PC-9 (cell line): ENCODE measurements at regions not wholly inside any gene's neighbourhood (a gene's known extent, or its start where the extent isn't known, plus 50 kb on each side); places are given as distances from the start of the nearest gene placed in this dataset.
A peak's percentile ranks its signal among the peaks of the same experiment; 100 is the strongest.

Experiments
- BruUV-seq: library from RNA; stranded (reverse); fragments of 400-500 nt; replicated peaks from 2 replicates; lab custom pipeline; 2021; lab: Mats Ljungman, UMichigan
- CTCF ChIA-PET: fragments of 300-600 bp; sonication (Branson Sonifier 250); formaldehyde crosslinking; loops from one replicate; lab custom pipeline; 2022; ENCODE audit warnings: antibody characterized with exemption; lab: Charles Lee
- POLR2A ChIA-PET: fragments of 300-600 bp; sonication (Branson Sonifier 250); formaldehyde crosslinking; loops from one replicate; lab custom pipeline; 2022; ENCODE audit warnings: antibody characterized with exemption; ENCODE audit not compliant: unreplicated experiment; lab: Charles Lee
- DNase-seq, 2 experiments: peaks; one replicate each; pipeline versions ENCODE4 v3.0.0 to v3.0.0-alpha.2; 2015 to 2022; ENCODE audit warnings: mixed read lengths in 1 of 2
- H2AFZ ChIP-seq: fragments of 200-600 bp; sonication (generic); 2 replicates; pipeline ENCODE4 v1.8.1; 2017; ENCODE audit warnings: antibody characterized with exemption
- H3F3A ChIP-seq: fragments of 200-600 bp; sonication (generic); 2 replicates; pipeline ENCODE4 v1.8.1; 2017; ENCODE audit warnings: antibody characterized with exemption, mild to moderate bottlenecking, low read depth; ENCODE audit not compliant: insufficient read depth
- H3K27ac ChIP-seq: fragments of 200-600 bp; sonication (generic); 2 replicates; pipeline ENCODE4 v1.6.1; 2016; ENCODE audit warnings: mixed run types
- H3K27me3 ChIP-seq: fragments of 200-600 bp; sonication (generic); 2 replicates; pipeline ENCODE4 v1.6.1; 2016; ENCODE audit warnings: low read depth, mixed run types; ENCODE audit not compliant: insufficient read depth
- H3K36me3 ChIP-seq: fragments of 200-600 bp; sonication (generic); 2 replicates; pipeline ENCODE4 v1.6.1; 2016; ENCODE audit warnings: low read depth, mixed run types
- H3K4me1 ChIP-seq: fragments of 200-600 bp; sonication (generic); replicated peaks from 2 replicates; pipeline ENCODE4 v1.6.1; 2016; ENCODE audit warnings: mixed run types; ENCODE audit not compliant: insufficient read depth
- H3K4me2 ChIP-seq: fragments of 200-600 bp; sonication (generic); 2 replicates; pipeline ENCODE4 v1.6.1; 2017; ENCODE audit warnings: mixed run types
- H3K4me3 ChIP-seq: fragments of 200-600 bp; sonication (generic); 2 replicates; pipeline ENCODE4 v1.6.1; 2016; ENCODE audit warnings: mixed run types
- H3K79me2 ChIP-seq: fragments of 200-600 bp; sonication (generic); 2 replicates; pipeline ENCODE4 v1.6.1; 2017; ENCODE audit warnings: low read depth, mixed run types
- H3K9me2 ChIP-seq: fragments of 200-600 bp; sonication (generic); 2 replicates; pipeline ENCODE4 v1.8.1; 2017; ENCODE audit warnings: mild to moderate bottlenecking; ENCODE audit not compliant: insufficient read depth
- H3K9me3 ChIP-seq: fragments of 200-600 bp; sonication (generic); 2 replicates; pipeline ENCODE4 v1.8.1; 2016; ENCODE audit warnings: low read depth; ENCODE audit not compliant: insufficient read depth
- H4K20me1 ChIP-seq: fragments of 200-600 bp; sonication (generic); 2 replicates; pipeline ENCODE4 v1.8.1; 2017; ENCODE audit not compliant: insufficient read depth
- EZH2 ChIP-seq: fragments of 200-600 bp; sonication (generic); IDR thresholded peaks from 2 replicates; pipeline ENCODE4 v1.8.0; 2017; ENCODE audit warnings: antibody characterized with exemption, low read depth
- intact Hi-C: fragments of 100-400 bp; cut with micrococcal nuclease; formaldehyde crosslinking; loops from one replicate; pipeline ENCODE4 v1.10.0; 2022; ENCODE audit not compliant: unreplicated experiment
- TF ChIP-seq, protein P1 (sequence below): fragments of 200-600 bp; sonication (generic); conservative IDR thresholded peaks from 2 replicates; pipeline ENCODE4 v1.6.1; 2017; ENCODE audit warnings: mixed run types, antibody characterized with exemption, mild to moderate bottlenecking, moderate library complexity

DNA sequence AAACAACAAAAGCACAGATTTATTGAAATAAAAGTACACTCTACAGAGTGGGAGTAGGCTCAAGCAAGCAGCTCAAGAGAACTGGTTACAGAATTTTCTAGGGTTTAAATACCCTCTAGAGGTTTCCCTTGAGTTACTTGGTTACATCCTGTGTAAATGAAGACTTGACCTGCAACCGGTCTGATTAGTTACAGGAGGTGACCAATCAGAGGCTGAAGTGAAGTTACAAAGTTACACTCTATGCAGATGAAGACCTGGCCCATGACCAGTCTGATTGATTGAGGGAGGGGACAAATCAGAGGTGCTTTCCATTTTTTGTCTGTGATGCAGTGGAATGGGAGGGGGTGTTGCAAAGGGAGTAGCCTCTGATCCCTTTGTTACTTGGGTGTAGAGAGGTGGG lies 723.4 kb downstream of the ZPLD1 start:
- H3K4me3 ChIP-seq = no peak overlapping the region
- POLR2A ChIA-PET = no interaction called here
- no peaks in the 10 kb centered on the region for H3K9me2 ChIP-seq
- no peaks in the 10 kb centered on the region for H3K79me2 ChIP-seq
- DNase-seq = peak in 1 of 2 experiments; percentile 1
- H4K20me1 ChIP-seq = no peaks in the 10 kb centered on the region
- CTCF ChIA-PET = no interaction called here
- H3K27ac ChIP-seq = no peak overlapping the region
- TF ChIP-seq EZH2 = no peak
- TF ChIP-seq, protein P1, sequence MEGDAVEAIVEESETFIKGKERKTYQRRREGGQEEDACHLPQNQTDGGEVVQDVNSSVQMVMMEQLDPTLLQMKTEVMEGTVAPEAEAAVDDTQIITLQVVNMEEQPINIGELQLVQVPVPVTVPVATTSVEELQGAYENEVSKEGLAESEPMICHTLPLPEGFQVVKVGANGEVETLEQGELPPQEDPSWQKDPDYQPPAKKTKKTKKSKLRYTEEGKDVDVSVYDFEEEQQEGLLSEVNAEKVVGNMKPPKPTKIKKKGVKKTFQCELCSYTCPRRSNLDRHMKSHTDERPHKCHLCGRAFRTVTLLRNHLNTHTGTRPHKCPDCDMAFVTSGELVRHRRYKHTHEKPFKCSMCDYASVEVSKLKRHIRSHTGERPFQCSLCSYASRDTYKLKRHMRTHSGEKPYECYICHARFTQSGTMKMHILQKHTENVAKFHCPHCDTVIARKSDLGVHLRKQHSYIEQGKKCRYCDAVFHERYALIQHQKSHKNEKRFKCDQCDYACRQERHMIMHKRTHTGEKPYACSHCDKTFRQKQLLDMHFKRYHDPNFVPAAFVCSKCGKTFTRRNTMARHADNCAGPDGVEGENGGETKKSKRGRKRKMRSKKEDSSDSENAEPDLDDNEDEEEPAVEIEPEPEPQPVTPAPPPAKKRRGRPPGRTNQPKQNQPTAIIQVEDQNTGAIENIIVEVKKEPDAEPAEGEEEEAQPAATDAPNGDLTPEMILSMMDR = no peak
- no peak overlapping the region for H3K4me2 ChIP-seq
- H3K4me1 ChIP-seq = no peaks in the 10 kb centered on the region
- no peaks in the 10 kb centered on the region for H3K27me3 ChIP-seq
- no peaks in the 10 kb centered on the region for H3K36me3 ChIP-seq
- H3F3A ChIP-seq = no peaks in the 10 kb centered on the region
- no TSS peak for BruUV-seq
- H2AFZ ChIP-seq = no peak overlapping the region
- H3K9me3 ChIP-seq = peaks cover 3% of the 10 kb centered on the region; the same call in 1 of the 2 replicates
- intact Hi-C loops = no loop called here

DNA sequence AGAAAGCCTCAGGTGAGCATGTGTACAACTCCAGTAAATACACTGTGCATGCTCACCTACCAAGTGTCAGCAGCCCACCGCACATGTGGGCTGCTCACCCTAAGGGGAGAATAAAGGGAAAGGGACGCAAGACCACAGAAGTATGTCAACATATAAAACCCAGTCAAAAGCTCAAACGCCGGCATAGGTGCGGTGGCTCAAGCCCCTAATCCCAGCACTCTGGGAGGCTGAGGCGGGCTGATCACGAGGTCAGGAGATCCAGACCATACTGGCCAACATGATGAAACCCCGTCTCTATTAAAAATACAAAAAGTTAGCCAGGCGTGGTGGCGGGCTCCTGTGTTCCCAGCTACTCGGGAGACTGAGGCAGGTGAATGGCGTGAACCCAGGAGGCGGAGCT lies 732.1 kb downstream of the ZPLD1 start:
- Histone ChIP-seq H3K4me1 (no peaks in the 10 kb centered on the region), H3K4me3 (no peak overlapping the region), H3K79me2 (no peaks in the 10 kb centered on the region), H3K9me2 (no peaks in the 10 kb centered on the region; the same call in 1 of the 2 replicates), H4K20me1 (no peaks in the 10 kb centered on the region), H2AFZ (no peak overlapping the region), H3K27ac (no peak overlapping the region), H3K4me2 (no peak overlapping the region), H3F3A (no peaks in the 10 kb centered on the region), H3K9me3 (no peaks in the 10 kb centered on the region), H3K27me3 (no peaks in the 10 kb centered on the region), H3K36me3 (no peaks in the 10 kb centered on the region)
- no TSS peak for BruUV-seq
- POLR2A ChIA-PET = no interaction called here
- intact Hi-C loops = no loop called here
- no peak for DNase-seq
- CTCF ChIA-PET = no interaction called here
- TF ChIP-seq, protein P1 = no peak
- no peak for TF ChIP-seq EZH2

DNA sequence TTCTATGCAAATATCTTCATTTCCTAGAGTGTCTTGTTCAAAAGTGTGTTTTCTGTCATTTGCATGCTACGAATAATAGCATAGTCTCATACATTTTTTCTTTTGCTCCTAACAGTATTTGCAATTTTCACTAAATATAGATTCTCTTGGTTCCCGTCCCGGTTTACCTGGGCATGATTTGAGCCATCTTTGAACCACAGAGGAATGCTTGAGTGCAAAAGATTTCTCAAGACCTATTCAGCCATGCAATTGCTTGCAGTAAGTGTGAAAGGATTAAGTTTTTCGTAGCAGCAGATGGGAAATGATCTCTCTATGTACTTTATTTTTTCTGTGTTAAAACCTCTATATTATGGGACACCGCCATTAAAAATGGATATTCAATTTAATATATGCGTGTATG lies 733.0 kb downstream of the ZPLD1 start:
- DNase-seq = no peak
- Histone ChIP-seq H3K4me3 (no peak overlapping the region), H4K20me1 (no peaks in the 10 kb centered on the region), H3F3A (no peaks in the 10 kb centered on the region), H2AFZ (no peak overlapping the region), H3K27ac (no peak overlapping the region), H3K9me3 (no peaks in the 10 kb centered on the region), H3K9me2 (no peaks in the 10 kb centered on the region; the same call in 1 of the 2 replicates), H3K27me3 (no peaks in the 10 kb centered on the region), H3K4me1 (no peaks in the 10 kb centered on the region), H3K4me2 (no peak overlapping the region), H3K79me2 (no peaks in the 10 kb centered on the region), H3K36me3 (no peaks in the 10 kb centered on the region)
- POLR2A ChIA-PET = no interaction called here
- no TSS peak for BruUV-seq
- TF ChIP-seq, protein P1 = no peak
- intact Hi-C loops = no loop called here
- CTCF ChIA-PET = no interaction called here
